GM18867 (cell line): ENCODE measurements at regions not wholly inside any gene's neighbourhood (a gene's known extent, or its start where the extent isn't known, plus 50 kb on each side); places are given as distances from the start of the nearest gene placed in this dataset.
A peak's percentile ranks its signal among the peaks of the same experiment; 100 is the strongest.

Experiments
- ATAC-seq: cut with Tn5 transposase; IDR thresholded peaks from one replicate; pipeline ENCODE4 v1.9.1; 2021; ENCODE audit warnings: mild to moderate bottlenecking, moderate library complexity; ENCODE audit not compliant: unreplicated experiment

GRCh38 chr6:156167625-156168071, 609.5 kb upstream of the ARID1B start:
- no peak for ATAC-seq

- ATAC-seq, result no peak
Observed at GRCh38 chr6:156167016-156167624, 610.1 kb upstream of the ARID1B start.

GRCh38 chr6:156166093-156166492, 611.1 kb upstream of the ARID1B start:
- ATAC-seq, result no peak

- no peak for ATAC-seq
Observed at GRCh38 chr6:156164701-156165452, 612.3 kb upstream of the ARID1B start.

- ATAC-seq, result no peak
Observed at GRCh38 chr6:156163311-156163710, 613.9 kb upstream of the ARID1B start.

GRCh38 chr6:156161471-156161870, 615.7 kb upstream of the ARID1B start:
- ATAC-seq, result no peak

GRCh38 chr6:156160795-156161165, 616.4 kb upstream of the ARID1B start:
- ATAC-seq, result no peak

GRCh38 chr6:156160007-156160794, 617.0 kb upstream of the ARID1B start:
- ATAC-seq, result no peak

- no peak for ATAC-seq
Observed at GRCh38 chr6:156154896-156155295, 622.3 kb upstream of the ARID1B start.

GRCh38 chr6:156150391-156150790, 626.8 kb upstream of the ARID1B start:
- no peak for ATAC-seq

- no peak for ATAC-seq
Observed at GRCh38 chr6:156146891-156147290, 630.3 kb upstream of the ARID1B start.

GRCh38 chr6:156131221-156131903, 645.8 kb upstream of the ARID1B start:
- peak; percentile 97 for ATAC-seq

- no peak for ATAC-seq
Observed at GRCh38 chr6:156126535-156126934, 650.6 kb upstream of the ARID1B start.

- ATAC-seq, result no peak
Observed at GRCh38 chr6:156125844-156126243, 651.3 kb upstream of the ARID1B start.

GRCh38 chr6:156123731-156124130, 653.4 kb upstream of the ARID1B start:
- ATAC-seq, result no peak

GRCh38 chr6:156121973-156122372, 655.2 kb upstream of the ARID1B start:
- ATAC-seq, result no peak

GRCh38 chr6:156114541-156114940, 658.9 kb upstream of the NOX3 start:
- no peak for ATAC-seq

- ATAC-seq, result no peak
Observed at GRCh38 chr6:156113631-156114030, 658.0 kb upstream of the NOX3 start.

- ATAC-seq, result no peak
Observed at GRCh38 chr6:156111913-156112312, 656.3 kb upstream of the NOX3 start.

- no peak for ATAC-seq
Observed at GRCh38 chr6:156110249-156110648, 654.6 kb upstream of the NOX3 start.

- no peak for ATAC-seq
Observed at GRCh38 chr6:156109713-156110112, 654.1 kb upstream of the NOX3 start.
